ENCODE measurements at regions not wholly inside any gene's neighbourhood (a gene's known extent, or its start where the extent isn't known, plus 50 kb on each side); places are given as distances from the start of the nearest gene placed in this dataset.
A peak's percentile ranks its signal among the peaks of the same experiment; 100 is the strongest.

DNA sequence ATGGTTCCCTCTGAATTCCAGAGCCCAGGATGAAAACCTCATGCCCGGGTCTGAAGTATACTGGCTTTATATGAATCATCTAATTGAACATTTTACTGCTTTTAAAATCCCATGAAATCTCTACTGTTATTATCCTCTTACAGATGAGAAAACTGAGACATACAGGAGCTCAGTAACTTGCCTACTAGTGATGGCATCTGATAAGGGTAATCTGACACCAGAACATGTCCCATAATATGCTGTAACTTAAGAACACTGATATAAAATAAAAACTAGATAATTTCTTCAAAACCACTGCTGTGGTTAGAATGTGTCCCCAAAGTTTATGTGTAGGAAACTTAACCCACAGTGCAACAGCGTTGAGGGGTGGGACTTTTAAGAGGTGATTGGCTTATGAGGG, 219.6 kb upstream of the TMTC1 start:
- no peaks in the 10 kb centered on the region for H3K27me3 ChIP-seq
- no peak for DNase-seq
- no peaks in the 10 kb centered on the region for H3K36me3 ChIP-seq
- H3K4me3 ChIP-seq: no peak overlapping the region
- ATAC-seq: no peak
- TF ChIP-seq, protein P1, sequence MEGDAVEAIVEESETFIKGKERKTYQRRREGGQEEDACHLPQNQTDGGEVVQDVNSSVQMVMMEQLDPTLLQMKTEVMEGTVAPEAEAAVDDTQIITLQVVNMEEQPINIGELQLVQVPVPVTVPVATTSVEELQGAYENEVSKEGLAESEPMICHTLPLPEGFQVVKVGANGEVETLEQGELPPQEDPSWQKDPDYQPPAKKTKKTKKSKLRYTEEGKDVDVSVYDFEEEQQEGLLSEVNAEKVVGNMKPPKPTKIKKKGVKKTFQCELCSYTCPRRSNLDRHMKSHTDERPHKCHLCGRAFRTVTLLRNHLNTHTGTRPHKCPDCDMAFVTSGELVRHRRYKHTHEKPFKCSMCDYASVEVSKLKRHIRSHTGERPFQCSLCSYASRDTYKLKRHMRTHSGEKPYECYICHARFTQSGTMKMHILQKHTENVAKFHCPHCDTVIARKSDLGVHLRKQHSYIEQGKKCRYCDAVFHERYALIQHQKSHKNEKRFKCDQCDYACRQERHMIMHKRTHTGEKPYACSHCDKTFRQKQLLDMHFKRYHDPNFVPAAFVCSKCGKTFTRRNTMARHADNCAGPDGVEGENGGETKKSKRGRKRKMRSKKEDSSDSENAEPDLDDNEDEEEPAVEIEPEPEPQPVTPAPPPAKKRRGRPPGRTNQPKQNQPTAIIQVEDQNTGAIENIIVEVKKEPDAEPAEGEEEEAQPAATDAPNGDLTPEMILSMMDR (IDR thresholded peaks at IDR 0.05): no peak
- intact Hi-C loops (cut with DNase I): no loop called here
- H3K27ac ChIP-seq: no peak overlapping the region
- no peaks in the 10 kb centered on the region for H3K4me1 ChIP-seq
- H3K9me3 ChIP-seq: no peaks in the 10 kb centered on the region

DNA sequence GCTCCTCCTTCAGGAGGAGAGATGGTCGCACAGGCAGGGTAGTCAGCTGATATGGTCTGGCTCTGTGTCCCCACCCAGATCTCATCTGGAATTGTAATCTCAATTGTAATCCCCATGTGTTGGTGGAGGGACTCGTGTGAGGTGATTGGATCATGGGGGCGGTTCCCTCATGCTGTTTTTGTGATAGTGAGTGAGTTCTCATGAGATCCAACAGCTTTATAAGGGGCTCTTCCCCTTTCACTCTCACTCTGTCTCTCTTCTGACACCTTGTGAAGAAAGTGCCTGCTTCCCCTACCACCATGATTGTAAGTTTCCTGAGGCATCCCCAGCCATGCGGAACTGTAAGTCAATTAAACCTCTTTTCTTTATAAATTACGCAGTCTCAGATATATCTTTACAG, 218.9 kb upstream of the TMTC1 start:
- TF ChIP-seq, protein P1 (IDR thresholded peaks at IDR 0.05): no peak
- Histone ChIP-seq H3K27me3 (no peaks in the 10 kb centered on the region), H3K36me3 (no peaks in the 10 kb centered on the region), H3K4me3 (no peak overlapping the region), H3K27ac (no peak overlapping the region), H3K4me1 (no peaks in the 10 kb centered on the region), H3K9me3 (no peaks in the 10 kb centered on the region)
- intact Hi-C loops (cut with DNase I): no loop called here
- DNase-seq: no peak
- ATAC-seq: no peak

DNA sequence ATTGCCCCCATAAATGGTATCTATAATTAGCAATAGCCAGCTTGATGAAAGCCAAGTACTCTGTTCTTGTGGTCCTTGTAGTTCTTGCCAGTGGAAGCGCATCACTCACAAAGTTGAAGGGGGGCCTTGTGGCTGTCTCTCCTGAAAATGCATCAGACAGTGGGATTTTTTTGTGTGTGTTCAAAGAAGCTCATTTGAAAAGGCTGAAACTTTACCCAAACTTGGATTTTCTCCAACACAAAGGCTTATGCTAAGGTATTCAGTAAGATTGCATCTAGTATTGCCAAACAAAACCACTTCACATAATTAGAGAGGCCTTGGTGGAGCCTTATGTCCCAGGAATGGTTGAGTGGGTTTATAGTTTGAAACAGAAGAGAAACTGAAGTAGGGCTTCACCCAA, 216.7 kb upstream of the TMTC1 start:
- Histone ChIP-seq H3K36me3 (no peaks in the 10 kb centered on the region), H3K27me3 (no peaks in the 10 kb centered on the region), H3K9me3 (no peaks in the 10 kb centered on the region), H3K4me1 (no peaks in the 10 kb centered on the region), H3K4me3 (no peak overlapping the region), H3K27ac (no peak overlapping the region)
- TF ChIP-seq, protein P1 (IDR thresholded peaks at IDR 0.05): no peak
- intact Hi-C loops (cut with DNase I): no loop called here
- ATAC-seq (no peak), DNase-seq (peak in 1 of 4 donors; percentile 1)

DNA sequence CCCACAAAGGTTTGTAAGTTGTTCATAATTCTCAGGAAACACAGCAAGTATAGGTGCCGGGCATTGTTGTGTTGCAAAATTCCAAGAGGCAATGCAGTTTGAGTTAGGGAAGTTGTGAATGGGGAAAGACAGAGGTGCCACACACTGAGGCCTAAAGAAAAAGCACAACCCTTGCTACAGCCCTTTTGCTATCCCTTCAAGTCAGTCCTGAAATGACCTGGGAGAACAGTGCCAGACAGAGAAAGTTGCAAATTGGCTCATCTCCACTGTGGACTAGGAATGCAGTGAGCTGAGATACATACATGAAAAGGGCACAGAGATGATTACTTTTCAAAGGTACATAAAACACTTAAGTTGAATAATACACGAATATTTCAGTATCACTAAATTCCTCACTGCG, 213.3 kb upstream of the TMTC1 start:
- H3K27ac ChIP-seq: no peak overlapping the region
- no peak overlapping the region for H3K4me3 ChIP-seq
- H3K9me3 ChIP-seq: no peaks in the 10 kb centered on the region
- H3K27me3 ChIP-seq: no peaks in the 10 kb centered on the region
- intact Hi-C loops (cut with DNase I): no loop called here
- ATAC-seq (no peak), DNase-seq (no peak)
- no peaks in the 10 kb centered on the region for H3K4me1 ChIP-seq
- TF ChIP-seq, protein P1 (IDR thresholded peaks at IDR 0.05): no peak
- no peaks in the 10 kb centered on the region for H3K36me3 ChIP-seq

DNA sequence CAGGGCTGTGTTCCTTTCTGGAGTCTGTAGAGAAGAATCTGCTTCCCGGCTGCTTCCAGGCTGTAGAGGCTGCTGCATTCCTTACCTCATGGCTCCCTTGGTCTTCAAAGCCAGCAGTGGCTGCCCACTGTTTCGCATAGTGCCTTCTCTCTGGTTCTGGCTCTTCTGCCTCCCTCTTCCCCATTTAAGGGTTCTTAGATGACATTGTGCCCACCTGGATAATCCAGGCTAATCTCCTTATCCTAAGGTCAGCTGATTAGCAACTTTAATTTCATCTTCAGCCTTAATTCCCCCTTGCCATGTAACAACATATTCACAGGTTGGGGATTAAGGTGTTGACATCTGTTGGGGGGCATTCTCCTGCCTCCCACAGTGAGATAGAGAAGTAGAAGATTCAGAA, 208.6 kb upstream of the TMTC1 start:
- no peaks in the 10 kb centered on the region for H3K36me3 ChIP-seq
- intact Hi-C loops (cut with DNase I): no loop called here
- no peaks in the 10 kb centered on the region for H3K9me3 ChIP-seq
- H3K27me3 ChIP-seq: no peaks in the 10 kb centered on the region
- no peak overlapping the region for H3K27ac ChIP-seq
- no peak overlapping the region for H3K4me3 ChIP-seq
- H3K4me1 ChIP-seq: no peaks in the 10 kb centered on the region
- no peak for DNase-seq
- no peak for ATAC-seq
- TF ChIP-seq, protein P1 (IDR thresholded peaks at IDR 0.05): no peak

Data from left lung (tissue), 4 donors.